GM12875 (cell line): ENCODE measurements at regions not wholly inside any gene's neighbourhood (a gene's known extent, or its start where the extent isn't known, plus 50 kb on each side); places are given as distances from the start of the nearest gene placed in this dataset.
"Not testable (repeated sequence)": the region's sequence is repeated elsewhere in the genome, so short reads cannot be mapped to it uniquely, and the experiment has no call there.

ENCODE experiments used
- H3K4me3 ChIP-seq: one replicate; pipeline ENCODE4 v1.5.1; 2011; ENCODE audit warnings: low read depth, low read length, control low read depth
- TF ChIP-seq, protein P1 (sequence below): IDR thresholded peaks from 2 replicates; pipeline ENCODE4 v1.5.1; 2011; ENCODE audit warnings: low read depth, mild to moderate bottlenecking, control low read depth, inconsistent platforms, low read length, moderate library complexity, borderline replicate concordance; ENCODE audit not compliant: insufficient read depth

GRCh38 chr22:19607192-19608002 is 83.2 kb upstream of the CLDN5 start:
- H3K4me3 ChIP-seq, result no peak overlapping the region
- TF ChIP-seq, protein P1, sequence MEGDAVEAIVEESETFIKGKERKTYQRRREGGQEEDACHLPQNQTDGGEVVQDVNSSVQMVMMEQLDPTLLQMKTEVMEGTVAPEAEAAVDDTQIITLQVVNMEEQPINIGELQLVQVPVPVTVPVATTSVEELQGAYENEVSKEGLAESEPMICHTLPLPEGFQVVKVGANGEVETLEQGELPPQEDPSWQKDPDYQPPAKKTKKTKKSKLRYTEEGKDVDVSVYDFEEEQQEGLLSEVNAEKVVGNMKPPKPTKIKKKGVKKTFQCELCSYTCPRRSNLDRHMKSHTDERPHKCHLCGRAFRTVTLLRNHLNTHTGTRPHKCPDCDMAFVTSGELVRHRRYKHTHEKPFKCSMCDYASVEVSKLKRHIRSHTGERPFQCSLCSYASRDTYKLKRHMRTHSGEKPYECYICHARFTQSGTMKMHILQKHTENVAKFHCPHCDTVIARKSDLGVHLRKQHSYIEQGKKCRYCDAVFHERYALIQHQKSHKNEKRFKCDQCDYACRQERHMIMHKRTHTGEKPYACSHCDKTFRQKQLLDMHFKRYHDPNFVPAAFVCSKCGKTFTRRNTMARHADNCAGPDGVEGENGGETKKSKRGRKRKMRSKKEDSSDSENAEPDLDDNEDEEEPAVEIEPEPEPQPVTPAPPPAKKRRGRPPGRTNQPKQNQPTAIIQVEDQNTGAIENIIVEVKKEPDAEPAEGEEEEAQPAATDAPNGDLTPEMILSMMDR, result no peak

DNA sequence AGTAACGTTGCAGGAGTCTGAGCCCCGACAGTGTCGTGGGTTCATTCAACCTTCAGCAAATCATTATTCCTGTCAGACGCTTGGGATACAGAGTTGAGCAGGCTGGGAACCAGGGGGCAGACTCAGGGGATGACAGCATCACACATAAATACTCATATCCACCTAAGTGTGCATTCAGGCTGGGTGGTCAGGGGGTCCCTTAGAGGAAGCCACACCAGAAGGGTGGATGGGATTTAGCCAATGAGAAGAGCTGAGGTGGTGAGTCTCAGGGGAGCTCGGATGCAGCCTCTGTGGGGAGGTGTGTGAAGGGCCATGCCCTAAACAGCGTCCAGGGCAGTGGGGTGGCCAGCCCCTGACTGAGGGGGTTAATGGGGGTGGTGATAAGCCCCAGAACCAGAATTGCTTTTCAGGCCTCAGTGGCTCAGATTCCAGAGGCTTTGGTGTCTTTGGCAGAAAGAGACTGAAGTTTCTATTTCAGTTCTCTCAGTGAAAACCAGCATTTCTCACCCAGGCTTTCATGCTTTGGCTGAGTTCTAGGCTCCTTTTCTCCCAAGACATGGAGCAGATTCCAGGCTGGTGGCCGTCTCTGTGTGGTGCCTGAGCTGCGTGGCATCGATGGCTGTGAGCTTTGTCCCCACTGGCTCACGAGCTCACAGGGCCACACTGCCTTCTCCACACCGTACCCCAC is 83.9 kb upstream of the CLDN5 start:
- TF ChIP-seq, protein P1, result no peak

DNA sequence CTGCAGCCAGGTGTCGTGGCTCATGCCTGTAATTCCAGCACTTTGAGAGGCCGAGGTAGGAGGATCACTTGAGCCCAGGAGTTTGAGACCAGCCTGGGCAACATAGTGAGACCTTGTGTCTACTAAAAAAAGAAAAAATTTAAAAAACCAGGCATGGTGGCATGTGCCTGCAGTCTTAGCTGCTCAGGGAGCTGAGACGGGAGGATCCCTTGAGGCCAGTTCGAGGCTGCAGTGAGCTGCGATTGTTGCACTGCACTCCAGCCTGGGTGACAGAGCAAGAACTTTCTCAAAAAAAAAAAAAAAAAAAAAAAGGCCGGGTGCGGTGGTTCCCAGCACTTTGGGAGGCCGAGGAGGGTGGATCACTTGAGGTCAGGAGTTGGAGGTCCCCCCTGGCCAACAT is 85.5 kb upstream of the CLDN5 start:
- H3K4me3 ChIP-seq, result not testable (repeated sequence)

More for the DNA sequence above, 83.9 kb upstream of the CLDN5 start:
- H3K4me3 ChIP-seq, result no peak overlapping the region

DNA sequence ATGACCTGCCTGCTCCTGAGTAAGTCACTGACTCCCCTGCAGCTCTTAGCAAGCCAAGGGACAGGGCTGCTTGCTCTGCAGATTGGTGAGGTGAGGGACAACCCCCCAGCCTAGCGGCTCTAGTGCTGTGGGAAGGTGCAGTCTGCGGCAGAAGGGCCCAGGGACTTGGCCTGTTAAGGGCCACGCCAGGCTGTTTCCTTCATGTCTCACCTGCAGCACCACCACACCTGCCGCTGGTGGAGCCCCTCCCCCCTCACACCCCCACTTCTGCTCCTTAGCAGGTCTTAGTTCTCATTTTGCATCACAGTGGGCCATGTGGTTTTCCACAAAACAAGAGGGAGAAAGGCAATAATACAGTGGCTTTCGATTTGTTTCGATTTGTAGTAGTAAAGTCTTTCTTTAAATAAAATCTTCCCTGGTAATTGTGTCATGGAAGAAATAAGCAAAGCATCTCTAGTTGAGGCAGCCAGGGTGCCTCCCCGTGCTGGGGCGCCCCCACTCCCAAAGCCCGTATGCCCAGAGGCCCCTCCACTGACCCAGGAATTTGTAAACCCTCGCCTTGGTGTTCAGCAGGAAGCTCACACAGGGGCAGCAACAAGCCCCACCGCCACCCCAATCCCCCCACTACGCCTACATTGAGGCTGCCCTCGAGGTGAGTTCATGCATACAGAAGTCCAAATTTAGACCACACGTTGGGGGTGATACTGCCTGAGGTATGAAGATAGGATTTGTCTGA is 86.5 kb upstream of the CLDN5 start:
- TF ChIP-seq, protein P1, result no peak

GRCh38 chr22:19611590-19611989 is 87.4 kb upstream of the CLDN5 start:
- no peak overlapping the region for H3K4me3 ChIP-seq
- TF ChIP-seq, protein P1, result no peak

More for the DNA sequence above, 86.5 kb upstream of the CLDN5 start:
- H3K4me3 ChIP-seq, result no peak overlapping the region

GRCh38 chr22:19612866-19613572 is 88.8 kb upstream of the CLDN5 start:
- TF ChIP-seq, protein P1, result no peak
- no peak overlapping the region for H3K4me3 ChIP-seq

DNA sequence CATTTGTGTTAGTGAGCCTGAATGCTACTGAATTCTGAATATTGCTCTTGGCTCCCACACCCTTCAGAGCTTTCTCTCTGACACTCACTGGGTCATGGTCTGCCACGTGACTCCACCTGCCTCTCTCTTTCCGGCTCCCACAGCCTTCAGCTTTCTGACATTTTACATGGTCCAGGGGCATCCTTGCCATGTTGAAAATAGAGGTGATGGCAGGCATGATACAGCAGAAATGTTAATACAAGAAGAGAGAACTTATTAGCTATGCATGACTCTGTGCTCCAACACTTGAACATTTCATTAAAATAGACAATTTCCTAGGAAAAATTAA is 90.3 kb upstream of the CLDN5 start:
- TF ChIP-seq, protein P1, result no peak
- no peak overlapping the region for H3K4me3 ChIP-seq
